Peyer's patch (tissue), 4 donors: ENCODE measurements at regions not wholly inside any gene's neighbourhood (a gene's known extent, or its start where the extent isn't known, plus 50 kb on each side); places are given as distances from the start of the nearest gene placed in this dataset.

Experiments used
- CTCF ChIP-seq, 6 experiments: fragments of 450-650 bp in 4 of 6; fragments of 200-600 bp in 2 of 6; sonication (generic) in 1 of 6; IDR thresholded peaks; one replicate each; pipeline ENCODE4 v1.5.1; 2017 to 2019; ENCODE audit warnings: antibody characterized with exemption in 6 of 6, mild to moderate bottlenecking in 3 of 6, moderate library complexity in 1 of 6
- POLR2A ChIP-seq, 2 donors: fragments of 450-650 bp; IDR thresholded peaks; one replicate each; pipeline ENCODE4 v1.5.1; 2017; ENCODE audit warnings: antibody characterized with exemption in 2 of 2, mild to moderate bottlenecking in 2 of 2, moderate library complexity in 2 of 2

GRCh38 chr3:103601666-103602065, 1166.9 kb downstream of the ZPLD1 start:
- TF ChIP-seq CTCF (IDR thresholded peaks at IDR 0.05) (no peak), POLR2A (IDR thresholded peaks at IDR 0.05) (no peak)
